Astrocyte (in vitro differentiated cells and primary cell): ENCODE measurements at regions not wholly inside any gene's neighbourhood (a gene's known extent, or its start where the extent isn't known, plus 50 kb on each side); places are given as distances from the start of the nearest gene placed in this dataset.

Experiments
- EZH2 ChIP-seq: IDR thresholded peaks from 2 replicates; pipeline ENCODE4 v1.6.1; 2012; ENCODE audit warnings: mild to moderate bottlenecking, low read length, inconsistent platforms; ENCODE audit not compliant: insufficient read depth
- TF ChIP-seq, protein P1 (sequence below): IDR thresholded peaks from 2 replicates; pipeline ENCODE4 v1.5.1; 2011; ENCODE audit warnings: low read depth, mild to moderate bottlenecking, inconsistent platforms, low read length, moderate library complexity; ENCODE audit not compliant: insufficient read depth

DNA sequence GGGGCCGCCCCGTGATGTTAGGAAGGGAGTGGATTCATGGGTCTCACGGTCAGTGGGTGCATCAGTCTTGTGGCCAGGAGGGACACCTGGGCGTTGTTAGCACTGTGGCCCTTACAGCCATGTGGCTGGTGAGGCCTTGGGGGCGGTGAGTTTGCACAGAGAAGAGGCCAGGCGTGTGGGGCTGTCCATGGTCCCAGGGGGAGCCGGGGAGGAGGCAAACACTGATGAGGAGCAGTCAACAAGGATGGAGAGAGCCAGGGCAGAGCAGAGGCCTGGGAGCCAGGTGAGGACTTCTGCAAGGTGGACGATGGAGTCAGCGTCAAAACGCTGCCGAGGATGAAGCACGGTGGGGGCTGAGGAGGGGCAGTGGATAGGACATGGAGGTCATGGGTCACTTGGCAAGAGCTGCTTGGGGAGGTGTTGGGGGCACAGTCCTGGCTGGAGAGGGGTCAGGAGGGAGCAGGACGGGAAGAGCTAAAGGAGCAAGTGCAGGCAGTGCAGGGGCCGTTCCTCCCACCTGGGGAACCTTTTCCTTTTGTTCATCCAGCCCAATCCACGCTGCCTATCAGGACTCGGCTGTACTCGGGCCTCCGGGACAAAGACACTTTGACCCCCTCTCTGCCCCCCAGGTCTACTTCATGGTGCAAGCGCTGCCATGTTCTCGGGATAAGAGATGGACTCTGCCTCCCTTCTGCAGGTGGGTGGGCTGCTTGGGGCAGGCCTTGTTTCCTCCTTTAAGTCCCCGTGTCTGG lies 801.1 kb downstream of the TBC1D22A start:
- TF ChIP-seq, protein P1, sequence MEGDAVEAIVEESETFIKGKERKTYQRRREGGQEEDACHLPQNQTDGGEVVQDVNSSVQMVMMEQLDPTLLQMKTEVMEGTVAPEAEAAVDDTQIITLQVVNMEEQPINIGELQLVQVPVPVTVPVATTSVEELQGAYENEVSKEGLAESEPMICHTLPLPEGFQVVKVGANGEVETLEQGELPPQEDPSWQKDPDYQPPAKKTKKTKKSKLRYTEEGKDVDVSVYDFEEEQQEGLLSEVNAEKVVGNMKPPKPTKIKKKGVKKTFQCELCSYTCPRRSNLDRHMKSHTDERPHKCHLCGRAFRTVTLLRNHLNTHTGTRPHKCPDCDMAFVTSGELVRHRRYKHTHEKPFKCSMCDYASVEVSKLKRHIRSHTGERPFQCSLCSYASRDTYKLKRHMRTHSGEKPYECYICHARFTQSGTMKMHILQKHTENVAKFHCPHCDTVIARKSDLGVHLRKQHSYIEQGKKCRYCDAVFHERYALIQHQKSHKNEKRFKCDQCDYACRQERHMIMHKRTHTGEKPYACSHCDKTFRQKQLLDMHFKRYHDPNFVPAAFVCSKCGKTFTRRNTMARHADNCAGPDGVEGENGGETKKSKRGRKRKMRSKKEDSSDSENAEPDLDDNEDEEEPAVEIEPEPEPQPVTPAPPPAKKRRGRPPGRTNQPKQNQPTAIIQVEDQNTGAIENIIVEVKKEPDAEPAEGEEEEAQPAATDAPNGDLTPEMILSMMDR: no peak
- no peak for TF ChIP-seq EZH2
